ENCODE measurements at regions not wholly inside any gene's neighbourhood (a gene's known extent, or its start where the extent isn't known, plus 50 kb on each side); places are given as distances from the start of the nearest gene placed in this dataset.

GRCh38 chr3:72070005-72070404 lies 285.1 kb upstream of the PROK2 start:
- Histone ChIP-seq H2BK20ac (ENCODE audit: low read length) (no peak overlapping the region), H3K79me1 (ENCODE audit: low read depth, low read length) (no peaks in the 10 kb centered on the region), H2BK120ac (replicated peaks; ENCODE audit: low read depth, low read length) (no peak overlapping the region), H3K4me2 (ENCODE audit: insufficient read depth in 1 of 2, low read depth in 2 of 2, low read length in 2 of 2) (no peak overlapping the region), H3K23me2 (ENCODE audit: low read depth, low read length) (no peaks in the 10 kb centered on the region), H3K4ac (replicated peaks; ENCODE audit: insufficient read length, low read depth, low read length) (no peak overlapping the region), H2AFZ (ENCODE audit: low read length) (no peak overlapping the region), H3K27ac (ENCODE audit: low read depth, low read length) (no peak overlapping the region), H4K20me1 (replicated peaks in 1 of 2; ENCODE audit: control insufficient read depth in 1 of 2, insufficient read depth in 2 of 2, low read length in 2 of 2) (no peaks in the 10 kb centered on the region), H3K79me2 (ENCODE audit: control insufficient read depth in 1 of 2, insufficient read depth in 2 of 2, low read length in 2 of 2) (no peaks in the 10 kb centered on the region), H3K14ac (ENCODE audit: insufficient read length) (no peak overlapping the region), H4K91ac (replicated peaks; ENCODE audit: insufficient read length, low read length) (no peak overlapping the region), H3K18ac (ENCODE audit: extremely low read depth, low read length) (no peak overlapping the region), H4K8ac (ENCODE audit: extremely low read depth, insufficient read depth, low read length) (no peak overlapping the region), H3K23ac (ENCODE audit: insufficient read length) (no peak overlapping the region), H4K5ac (ENCODE audit: insufficient read length, low read depth, low read length) (no peak overlapping the region), H2BK12ac (ENCODE audit: low read depth, low read length) (no peak overlapping the region), H3K9me3 (ENCODE audit: insufficient read depth in 2 of 2, low read depth in 1 of 2, low read length in 1 of 2) (peaks cover 4% of the 10 kb centered on the region in 2 experiments; a peak in 2 of 4 replicates), H2BK5ac (ENCODE audit: low read depth, low read length) (no peak overlapping the region), H3K27me3 (replicated peaks in 1 of 4; ENCODE audit: control insufficient read depth in 3 of 4, extremely low read depth in 1 of 4, insufficient read depth in 3 of 4, low read length in 3 of 4) (no peaks in the 10 kb centered on the region), H3K9ac (replicated peaks in 1 of 4; ENCODE audit: extremely low read depth in 1 of 4, low read depth in 3 of 4, low read length in 3 of 4) (no peak overlapping the region), H2BK15ac (ENCODE audit: low read length) (no peak overlapping the region), H2AK5ac (ENCODE audit: low read depth, low read length) (no peak overlapping the region), H3K36me3 (ENCODE audit: control insufficient read depth in 2 of 4, insufficient read depth in 4 of 4, low read length in 3 of 4) (no peaks in the 10 kb centered on the region), H3K56ac (replicated peaks; ENCODE audit: insufficient read length, low read depth, low read length) (no peak overlapping the region), H3K4me3 (ENCODE audit: extremely low read depth in 1 of 4, insufficient read depth in 2 of 4, low read depth in 3 of 4, low read length in 4 of 4) (no peak overlapping the region), H3K4me1 (replicated peaks in 1 of 4; ENCODE audit: control insufficient read depth in 3 of 4, insufficient read depth in 4 of 4, low read length in 3 of 4) (no peaks in the 10 kb centered on the region)
- no peak for FAIRE-seq
- DNase-seq (ENCODE audit: low read depth in 1 of 2, low spot score in 2 of 2), result no peak
- 89% methylated on average over 6 of the region's 6 CpGs; no CpG with 5 or more reads in 1 of the 2 experiments for WGBS, 2 experiments (ENCODE audit: extremely low coverage in 1 of 2, insufficient coverage in 1 of 2, insufficient read length in 1 of 2, insufficient replicate concordance in 2 of 2, low coverage in 1 of 2, low lambda C conversion rate in 2 of 2, missing lambda C conversion rate in 1 of 2)
- ChIA-PET CTCF (ENCODE audit: partially characterized antibody) (interaction anchor here (1.2 to 3.1 kb wide), 3 partner anchors 9 to 752 kb away, joined by 3 to 7 read pairs (median 7); no protein-coding TSS in a partner anchor), POLR2A (ENCODE audit: partially characterized antibody) (no interaction called here)
- TF ChIP-seq YY1 (IDR thresholded peaks at IDR 0.05; ENCODE audit: low read depth, low read length) (no peak), SP2 (IDR thresholded peaks at IDR 0.05; ENCODE audit: low read length) (no peak), CEBPB (IDR thresholded peaks at IDR 0.05; ENCODE audit: low read depth, low read length) (no peak), RBBP5 (IDR thresholded peaks at IDR 0.05; ENCODE audit: borderline replicate concordance, low read depth, low read length) (no peak), POLR2AphosphoS5 (IDR thresholded peaks at IDR 0.05; ENCODE audit: low read depth, low read length) (no peak), TAF7 (optimal IDR thresholded peaks at IDR 0.05; ENCODE audit: borderline replicate concordance, low read depth, low read length) (no peak), ASH2L (IDR thresholded peaks at IDR 0.05; ENCODE audit: low read length) (no peak), BACH1 (IDR thresholded peaks at IDR 0.05; ENCODE audit: low read length) (no peak), JUN (IDR thresholded peaks at IDR 0.05; ENCODE audit: low read depth, low read length) (no peak)

Data from H1 (cell line).